Umbilical cord (tissue), 1 donor: ENCODE measurements at regions not wholly inside any gene's neighbourhood (a gene's known extent, or its start where the extent isn't known, plus 50 kb on each side); places are given as distances from the start of the nearest gene placed in this dataset.
A peak's percentile ranks its signal among the peaks of the same experiment; 100 is the strongest.
"Not testable (repeated sequence)": the region's sequence is repeated elsewhere in the genome, so short reads cannot be mapped to it uniquely, and the experiment has no call there.

Source experiments
- DNase-seq: peaks from one replicate; pipeline ENCODE4 v3.0.0-alpha.2; 2015; ENCODE audit warnings: low spot score

DNA sequence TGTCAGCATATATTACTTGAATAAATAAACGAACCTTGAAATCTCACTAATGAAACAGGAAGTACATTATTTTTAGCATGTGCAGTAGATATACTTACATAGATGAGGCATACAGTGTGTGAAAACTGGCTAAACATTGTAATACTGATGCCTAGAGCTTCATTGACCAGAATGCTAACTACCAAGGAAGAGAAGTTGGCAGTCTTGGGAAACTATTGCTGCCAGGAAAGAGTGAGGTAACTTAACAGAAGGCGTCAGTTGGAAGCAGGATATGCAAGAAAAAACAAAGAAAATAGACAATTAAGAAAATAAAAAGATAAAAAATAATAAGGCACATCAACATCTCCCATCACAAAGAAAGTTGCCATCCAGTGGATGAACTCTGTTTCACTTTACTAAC, 963.0 kb downstream of the TDRD15 start:
- no peak for DNase-seq

DNA sequence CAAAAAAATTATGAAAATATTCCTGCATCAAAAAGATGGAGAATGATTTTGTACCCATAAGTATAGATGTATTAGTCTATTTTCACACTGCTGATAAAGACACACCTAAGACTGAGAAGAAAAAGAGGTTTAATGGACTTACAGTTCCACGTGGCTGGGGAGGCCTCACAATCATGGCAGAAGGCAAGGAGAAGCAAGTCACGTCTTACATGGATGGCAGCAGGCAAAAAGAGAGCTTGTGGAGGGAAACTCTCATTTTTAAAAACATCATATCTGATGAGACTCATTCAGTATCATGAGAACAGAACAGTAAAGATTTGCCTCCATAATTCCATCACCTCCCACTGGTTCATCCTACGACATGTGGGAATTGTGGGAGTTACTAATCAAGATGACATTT, 979.8 kb downstream of the TDRD15 start:
- not testable (repeated sequence) for DNase-seq

DNA sequence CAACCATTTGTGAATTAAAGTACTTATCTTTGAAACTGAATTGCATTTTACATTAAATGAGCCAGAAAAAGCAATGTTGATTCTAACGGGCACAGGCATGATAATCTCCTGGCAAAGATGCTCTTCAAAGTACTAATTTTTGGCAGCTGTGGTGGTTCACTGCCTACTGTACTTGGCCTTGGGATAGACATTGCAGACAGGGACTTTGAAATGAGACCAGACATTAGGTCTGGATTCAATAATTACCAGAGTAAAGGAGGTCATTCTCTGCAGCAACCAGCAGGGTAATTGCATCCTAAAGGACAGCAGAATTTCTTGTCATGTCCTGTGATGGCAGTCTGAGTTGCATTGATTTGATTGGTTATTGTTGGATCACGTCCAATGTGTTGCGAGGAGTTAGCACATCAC, 986.5 kb downstream of the TDRD15 start:
- no peak for DNase-seq

DNA sequence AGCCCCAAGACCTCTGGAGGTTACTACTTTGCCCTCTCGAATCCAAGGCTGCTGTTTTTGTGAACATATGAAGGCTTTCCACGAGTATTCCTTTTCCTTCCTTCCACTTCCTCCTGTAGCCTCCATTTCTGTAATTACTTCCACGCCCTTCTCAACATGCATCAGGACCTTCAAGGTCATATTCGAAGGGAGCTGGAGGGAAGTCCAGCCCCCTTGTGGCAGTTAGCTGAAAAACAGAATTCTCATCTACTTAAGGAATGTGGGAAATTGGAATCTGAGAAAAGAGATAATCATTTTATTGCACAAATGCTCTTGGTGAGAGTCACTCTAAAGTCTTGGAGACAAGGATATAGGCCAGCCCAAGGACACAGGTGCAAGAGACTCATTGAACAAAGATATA, 1000.2 kb downstream of the TDRD15 start:
- DNase-seq: no peak

DNA sequence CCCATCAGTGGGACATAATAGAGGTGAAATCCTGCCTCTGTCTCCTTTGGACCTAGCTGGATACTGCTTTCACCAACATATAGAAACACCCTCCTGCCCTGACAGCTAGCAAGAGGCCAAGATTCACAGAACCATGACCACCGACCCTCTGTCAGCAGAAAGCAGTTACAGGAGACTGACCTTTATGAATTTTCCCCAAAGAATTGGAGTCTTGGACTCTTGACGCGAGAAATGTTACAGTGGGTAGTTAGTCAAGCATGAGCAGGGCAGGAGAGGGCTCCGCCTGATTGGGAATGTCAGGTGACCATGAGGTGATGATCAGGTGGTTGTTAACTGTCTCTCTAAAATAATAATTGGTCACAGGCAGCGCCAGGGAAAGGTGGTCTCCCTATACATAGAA, 1002.3 kb downstream of the TDRD15 start:
- no peak for DNase-seq

DNA sequence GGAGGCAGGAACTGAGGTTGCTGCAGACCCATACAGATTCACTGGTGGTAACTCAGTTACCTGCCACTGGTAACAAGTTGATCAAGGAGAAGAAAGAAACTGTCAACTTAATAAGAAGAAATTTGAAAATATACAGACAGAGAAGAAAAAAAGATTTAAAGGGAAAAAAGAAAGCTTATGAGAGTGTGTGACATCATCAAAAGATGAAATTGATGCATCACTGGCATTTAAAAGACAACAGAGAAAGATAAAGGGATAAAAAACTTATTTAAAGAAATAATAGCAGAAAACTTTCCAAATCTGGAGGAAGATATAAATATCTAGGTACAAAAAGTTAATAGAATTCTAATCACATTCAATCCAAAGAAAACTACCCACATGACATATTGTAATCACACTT, 1003.2 kb downstream of the TDRD15 start:
- DNase-seq: no peak

DNA sequence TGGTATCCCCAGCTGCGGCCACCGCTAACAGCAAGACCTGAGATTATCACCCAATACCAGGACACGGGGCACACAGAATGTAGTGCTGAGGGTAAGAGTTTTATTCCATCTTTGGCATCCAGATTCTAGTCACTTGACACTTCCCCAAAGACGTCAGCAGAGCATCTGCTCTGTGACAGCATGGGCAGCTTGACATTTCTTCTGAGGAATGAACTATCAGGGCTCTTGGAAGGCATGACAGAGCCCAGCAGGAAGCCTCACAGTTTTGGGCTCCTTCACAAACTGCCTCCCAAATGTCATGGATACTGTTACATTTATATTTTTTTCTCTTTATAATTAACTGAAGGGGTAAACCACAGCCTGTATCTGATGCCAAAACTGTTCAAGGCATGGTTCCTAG, 1010.7 kb downstream of the TDRD15 start:
- no peak for DNase-seq

DNA sequence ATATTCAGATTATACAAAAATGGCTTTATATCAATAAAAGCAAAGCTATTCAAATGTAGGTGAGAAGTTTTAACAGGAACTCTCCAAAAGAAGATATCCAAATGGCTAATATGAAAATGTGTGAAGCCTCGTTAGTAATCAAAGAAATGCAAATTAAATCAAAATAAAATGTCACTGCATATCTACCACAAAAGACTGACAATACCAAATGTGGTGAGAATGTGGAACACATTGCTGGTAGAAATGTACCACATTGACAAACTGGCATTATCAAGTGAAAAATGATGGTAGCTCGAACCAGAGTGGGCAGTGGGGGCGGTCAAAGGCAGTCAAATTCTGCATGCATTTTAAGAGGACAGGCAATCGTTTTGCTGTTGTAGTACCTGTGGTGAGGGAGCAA, 1012.7 kb downstream of the TDRD15 start:
- DNase-seq: no peak

DNA sequence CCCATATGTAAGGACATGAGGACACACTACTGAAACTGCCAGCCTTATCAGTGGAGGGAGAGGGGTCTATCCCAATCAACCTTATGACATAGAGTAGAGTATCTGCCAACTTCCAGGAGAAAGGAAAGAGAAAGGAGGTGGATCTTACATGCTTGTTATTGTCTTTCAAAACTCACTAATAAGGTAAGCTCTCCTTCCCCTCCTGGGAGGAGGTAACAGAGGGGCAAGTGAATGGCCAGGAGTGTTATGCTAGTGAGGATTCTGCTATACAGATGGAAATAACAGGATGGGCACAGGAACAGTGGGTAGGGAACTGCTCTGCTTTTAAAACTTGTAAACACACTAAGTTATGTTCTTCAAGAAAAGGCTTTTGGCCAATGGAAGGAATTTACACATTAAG, 1020.1 kb downstream of the TDRD15 start:
- DNase-seq: no peak

DNA sequence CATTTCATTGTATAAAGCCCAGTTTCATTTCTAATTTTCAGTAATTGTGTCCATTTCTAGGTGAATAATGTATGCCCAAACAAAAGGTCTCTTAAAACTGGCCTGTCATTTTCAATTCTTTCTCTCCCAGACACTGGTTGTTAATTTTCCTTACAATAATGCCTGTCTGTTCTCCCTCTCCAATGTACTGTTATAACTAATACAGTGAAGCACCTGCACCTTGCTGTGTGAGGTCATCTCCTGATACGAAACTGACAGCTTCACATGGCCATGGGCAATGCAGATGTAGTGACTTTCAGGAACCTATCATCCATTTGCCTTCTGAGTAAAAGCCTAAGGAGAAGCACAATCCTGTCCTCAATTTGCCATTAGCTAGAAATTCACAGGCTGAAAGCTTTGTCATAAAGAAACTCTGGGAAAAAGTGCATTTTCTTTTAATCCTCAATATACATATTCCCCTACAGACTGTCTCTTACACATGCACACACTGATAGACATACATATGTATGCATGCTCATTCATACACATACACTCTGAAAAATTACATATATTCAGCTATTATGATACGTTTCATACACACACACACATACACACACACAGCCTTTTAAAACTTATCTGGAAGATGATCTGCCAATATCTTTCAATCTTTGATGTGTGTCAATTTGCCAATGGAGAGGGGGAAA, 1030.3 kb downstream of the TDRD15 start:
- no peak for DNase-seq

DNA sequence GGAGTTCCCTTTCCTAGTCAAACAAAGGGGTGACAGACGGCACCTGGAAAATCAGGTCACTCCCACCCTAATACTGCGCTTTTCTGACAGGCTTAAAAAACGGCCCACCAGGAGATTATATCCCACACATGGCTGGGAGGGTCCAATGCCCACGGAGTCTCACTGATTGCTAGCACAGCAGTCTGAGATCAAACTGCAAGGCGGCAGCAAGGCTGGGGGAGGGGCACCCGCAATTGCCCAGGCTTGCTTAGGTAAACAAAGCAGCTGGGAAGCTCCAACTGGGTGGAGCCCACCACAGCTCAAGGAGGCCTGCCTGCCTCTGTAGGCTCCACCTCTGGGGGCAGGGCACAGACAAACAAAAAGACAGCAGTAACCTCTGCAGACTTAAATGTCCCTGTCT, 1032.9 kb downstream of the TDRD15 start:
- DNase-seq: not testable (repeated sequence)

DNA sequence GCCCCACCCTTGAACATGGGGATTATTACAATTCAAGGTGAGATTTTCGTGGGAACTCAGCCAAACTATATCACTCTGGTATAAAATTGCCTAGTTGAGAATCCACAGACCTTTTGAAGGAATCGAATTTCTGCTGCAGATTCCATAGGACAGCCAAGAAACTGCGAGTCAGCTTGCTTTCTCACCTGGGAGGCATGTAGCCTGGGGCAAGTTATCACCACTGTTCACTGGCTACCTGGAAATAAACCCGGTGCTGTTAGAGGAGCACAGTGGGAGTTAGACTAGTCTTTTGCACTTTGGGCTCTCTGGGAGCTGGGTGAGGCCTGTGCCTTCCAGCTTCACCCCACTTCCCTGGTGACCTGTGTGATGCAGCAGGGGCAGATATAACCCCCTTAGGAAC, 1043.5 kb downstream of the TDRD15 start:
- DNase-seq: no peak

DNA sequence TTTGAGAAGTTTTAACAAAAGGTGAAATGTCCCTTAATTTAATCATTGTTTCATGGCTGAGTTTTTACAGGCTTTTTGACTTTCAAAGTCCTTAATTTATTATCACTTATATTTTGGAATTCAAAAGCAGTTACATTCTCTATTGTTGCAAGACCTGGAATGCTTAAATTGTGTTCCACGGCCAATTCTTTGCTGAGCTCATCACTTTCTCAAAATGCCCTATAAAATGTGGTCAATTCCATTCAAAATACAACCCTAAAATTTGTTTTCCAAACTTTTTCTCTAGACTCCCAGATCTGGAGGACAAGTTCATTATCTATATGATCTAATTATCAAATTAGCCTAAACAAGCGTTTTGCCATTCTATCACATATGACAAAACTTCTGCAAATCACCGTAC, 1051.2 kb downstream of the TDRD15 start:
- DNase-seq: no peak

DNA sequence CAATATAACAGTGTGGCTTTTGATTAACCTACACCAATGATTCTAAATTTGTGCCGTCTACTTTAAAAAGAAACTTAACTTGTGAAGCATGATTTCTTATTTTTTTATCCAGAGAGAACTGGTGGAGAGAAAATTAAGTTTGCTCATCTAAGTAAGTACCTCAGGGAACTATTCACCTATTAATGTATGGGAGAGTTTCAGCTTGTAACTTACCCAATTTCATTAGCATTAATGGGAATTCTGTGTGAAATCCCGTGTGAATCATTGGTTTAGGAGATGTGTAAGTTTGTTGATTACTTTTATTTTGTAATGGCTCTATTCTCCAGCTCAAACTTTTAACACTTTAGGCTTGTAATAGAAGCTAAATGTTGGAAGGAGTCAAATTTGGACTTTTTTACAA, 1061.5 kb downstream of the TDRD15 start:
- no peak for DNase-seq

DNA sequence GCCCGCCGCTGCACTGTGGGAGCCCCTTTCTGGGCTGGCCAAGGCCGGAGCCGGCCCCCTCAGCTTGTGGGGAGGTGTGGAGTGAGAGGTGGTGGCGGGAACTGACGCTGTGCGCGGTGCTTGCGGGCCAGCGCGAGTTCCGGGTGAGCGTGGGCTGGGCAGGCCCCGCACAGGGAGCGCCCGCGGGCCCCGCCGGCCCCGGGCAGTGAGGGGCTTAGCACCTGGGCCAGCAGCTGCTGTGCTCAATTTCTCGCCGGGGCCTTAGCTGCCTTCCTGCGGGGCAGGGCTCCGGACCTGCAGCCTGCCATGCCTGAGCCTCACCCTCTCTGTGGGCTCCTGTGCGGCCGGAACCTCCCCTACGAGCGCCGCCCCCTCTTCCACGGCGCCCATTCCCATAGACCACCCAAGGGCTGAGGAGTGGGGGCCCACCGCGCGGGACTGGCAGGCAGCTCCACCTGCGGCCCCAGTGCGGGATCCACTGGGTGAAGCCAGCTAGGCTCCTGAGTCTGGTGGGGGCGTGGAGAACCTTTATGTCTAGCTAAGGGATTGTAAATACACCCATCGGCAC, 1062.6 kb downstream of the TDRD15 start:
- DNase-seq: not testable (repeated sequence)

DNA sequence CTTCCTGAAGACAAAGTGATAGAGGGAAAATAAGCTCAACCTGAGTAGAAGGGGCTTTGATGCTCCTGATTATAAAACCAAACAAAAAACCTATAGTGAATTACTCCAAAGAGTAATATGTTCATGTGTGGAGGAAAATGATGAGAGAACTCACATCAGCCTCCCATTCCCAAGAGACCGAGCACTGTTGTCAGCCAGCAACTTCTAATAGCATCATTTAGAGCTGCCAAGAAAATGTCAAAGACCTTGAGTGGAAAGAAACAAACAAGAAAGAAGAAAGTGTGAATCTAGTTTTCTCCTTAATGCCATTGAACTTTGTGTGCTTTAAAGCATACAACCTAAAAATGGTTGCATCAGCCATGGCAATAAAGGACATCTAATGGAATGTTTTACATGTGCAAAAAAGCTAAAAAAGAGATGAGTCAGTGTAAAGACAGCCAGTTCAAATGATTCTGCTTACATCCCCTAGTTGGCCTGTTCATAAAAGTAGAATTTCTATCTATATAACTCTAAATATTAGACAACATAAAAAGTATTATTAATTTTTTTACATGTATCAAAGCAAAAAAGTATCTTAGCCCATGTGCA, 1066.2 kb downstream of the TDRD15 start:
- DNase-seq: peak; percentile 15

DNA sequence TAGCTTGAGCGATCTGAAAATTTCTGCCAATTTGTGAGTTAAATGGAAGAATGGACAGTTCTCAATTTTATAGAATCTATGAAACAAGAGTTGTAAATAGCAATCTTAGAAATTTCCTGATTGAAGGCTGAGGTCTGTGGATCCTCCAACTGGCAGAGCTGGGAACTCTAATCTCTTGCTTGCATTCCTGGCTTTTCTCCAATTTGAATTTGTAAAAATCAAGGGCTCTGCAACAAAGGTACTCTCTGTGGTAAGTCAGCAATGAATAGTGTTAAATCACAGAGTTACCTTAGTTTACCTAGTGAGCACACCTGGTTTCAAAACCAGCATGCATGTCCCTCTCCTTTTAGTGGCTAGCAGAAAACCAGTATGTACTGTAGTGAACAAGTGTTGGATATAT, 1070.5 kb downstream of the TDRD15 start:
- no peak for DNase-seq

DNA sequence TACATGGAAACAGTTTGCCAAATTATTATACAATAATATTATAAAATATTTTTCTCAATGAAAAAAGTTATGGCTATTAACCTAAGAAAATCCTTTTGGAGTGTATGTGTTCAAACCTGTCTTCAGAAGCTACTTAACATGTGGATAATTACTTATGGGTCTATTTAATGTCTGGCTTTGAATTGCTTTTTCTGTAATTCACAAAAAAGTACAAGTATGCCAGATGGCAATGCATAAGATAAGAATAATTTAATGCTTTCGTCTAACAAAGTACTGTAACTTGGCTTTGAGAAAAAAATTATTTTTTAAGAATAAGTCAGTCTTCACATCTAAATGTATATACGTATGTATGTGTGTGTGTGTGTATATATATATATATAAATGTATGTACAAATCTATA, 1073.0 kb downstream of the TDRD15 start:
- DNase-seq: no peak

DNA sequence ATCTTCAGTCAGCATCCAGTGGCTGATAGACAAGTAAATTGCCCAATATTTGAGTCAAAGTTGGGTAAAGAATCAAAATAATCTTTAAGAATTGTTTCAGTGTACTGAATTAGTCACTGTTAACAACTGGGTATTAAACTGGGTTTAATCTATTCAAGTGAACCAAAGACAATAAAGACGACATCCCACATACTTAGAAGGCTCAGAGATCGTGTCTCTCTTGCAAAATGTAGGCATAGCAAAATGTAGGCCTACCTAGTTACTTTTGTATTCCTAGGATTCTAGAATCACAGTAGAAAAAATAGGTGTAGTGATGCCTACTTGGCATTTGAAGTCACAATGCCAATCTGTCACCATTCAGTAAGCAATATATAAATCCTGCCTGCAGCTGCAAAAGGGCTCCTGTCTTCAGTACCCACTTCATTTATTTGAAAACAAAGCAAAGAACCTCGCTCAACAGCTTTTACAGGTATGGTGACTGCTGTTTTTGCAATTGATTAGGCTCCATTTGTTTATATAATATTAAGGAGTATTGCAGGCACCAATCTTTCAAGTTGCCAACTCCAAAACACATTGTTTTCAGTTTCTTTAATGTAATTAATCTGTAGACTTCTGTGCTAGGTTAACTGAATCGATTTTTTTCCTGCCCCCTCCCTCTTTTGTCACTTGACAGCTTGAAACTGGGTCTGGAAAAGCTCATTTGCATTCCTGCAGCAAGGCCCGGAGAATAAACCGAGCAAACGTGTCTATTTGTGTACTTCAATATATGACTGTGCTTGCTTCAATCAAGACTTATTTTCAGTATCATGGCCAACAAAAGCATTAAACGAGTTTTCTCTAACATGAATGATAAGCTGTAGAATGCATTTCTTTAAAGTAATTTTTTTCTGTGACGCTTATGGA, 1074.9 kb downstream of the TDRD15 start:
- peak; percentile 12 for DNase-seq

DNA sequence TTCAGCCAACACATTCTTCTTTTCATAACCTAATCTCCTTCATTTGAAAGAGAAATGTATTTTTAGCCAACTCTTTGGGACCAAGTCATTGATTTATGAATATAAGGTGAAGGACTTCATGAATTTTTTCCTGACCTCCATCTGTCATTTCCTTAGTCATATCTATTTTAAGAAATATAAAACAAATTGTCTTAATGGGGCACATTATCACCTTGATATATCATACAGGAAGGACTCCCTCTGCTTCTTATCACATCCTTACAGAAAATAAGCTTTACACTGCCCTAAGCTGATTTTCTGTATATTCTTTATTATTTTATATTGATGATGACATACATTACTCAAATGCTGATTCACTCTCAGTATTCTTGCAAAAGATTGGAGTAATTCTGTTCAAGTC, 1076.2 kb downstream of the TDRD15 start:
- no peak for DNase-seq

DNA sequence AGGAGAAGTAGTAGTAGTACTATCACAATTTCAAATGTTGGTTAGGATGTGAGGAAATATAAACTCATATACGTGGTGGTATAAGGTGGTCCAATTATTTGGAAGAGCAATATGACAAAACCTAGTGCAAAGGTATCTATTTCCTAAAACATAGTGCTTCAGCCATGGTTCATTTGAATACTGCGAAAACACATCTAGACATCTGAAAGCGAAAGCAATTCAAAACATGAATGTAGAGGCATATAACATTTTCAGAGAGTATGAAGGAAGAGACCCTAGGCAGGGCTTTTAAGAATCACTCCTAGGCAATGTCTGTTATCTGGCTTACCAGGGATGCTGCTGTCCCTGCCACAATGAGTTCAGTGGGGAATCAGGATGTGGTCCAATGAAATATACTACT, 1085.8 kb downstream of the TDRD15 start:
- no peak for DNase-seq

DNA sequence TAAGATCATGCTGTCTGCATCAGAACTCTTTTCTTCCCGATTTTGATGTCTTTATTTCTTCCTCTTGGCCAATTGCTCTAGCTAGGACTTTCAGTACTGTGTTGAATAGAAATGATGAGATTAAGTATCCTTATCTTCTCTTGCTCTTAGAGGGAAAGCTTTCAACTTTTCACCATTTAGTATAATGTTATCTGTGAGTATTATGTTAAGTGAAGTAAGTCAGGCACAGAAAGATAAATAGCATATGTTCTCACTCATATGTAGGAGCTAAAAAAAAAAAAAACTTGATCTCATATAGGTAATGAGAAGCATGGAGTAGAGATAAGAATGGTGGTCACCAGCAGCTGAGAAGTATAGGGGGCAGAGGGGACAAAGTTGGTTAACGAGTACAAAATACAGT, 1089.5 kb downstream of the TDRD15 start:
- DNase-seq: no peak

DNA sequence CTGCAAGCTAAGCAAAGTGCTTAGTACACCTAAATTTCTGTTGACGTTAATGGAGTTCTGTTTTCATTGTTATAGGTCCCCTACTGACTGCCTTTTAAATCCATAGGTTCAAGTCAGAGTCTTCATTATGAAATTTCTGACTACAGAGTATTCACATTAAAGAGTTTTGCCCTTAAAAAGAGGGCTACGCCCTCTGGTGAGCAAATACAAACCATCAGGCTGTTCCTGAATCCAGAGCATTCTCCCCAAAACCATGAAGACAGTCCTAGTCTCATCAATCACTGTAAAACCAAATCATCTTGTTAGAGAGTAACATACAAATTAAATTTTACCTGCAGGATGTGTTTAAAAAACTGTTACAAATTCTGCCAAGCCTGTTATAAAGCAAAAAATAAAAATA, 1091.7 kb downstream of the TDRD15 start:
- DNase-seq: no peak
